ENCODE measurements at regions not wholly inside any gene's neighbourhood (a gene's known extent, or its start where the extent isn't known, plus 50 kb on each side); places are given as distances from the start of the nearest gene placed in this dataset.

- no peak for TF ChIP-seq CTCF (IDR thresholded peaks at IDR 0.05)
- WGBS, 2 donors = 83 to 90% methylated on average over 2 of the region's 2 CpGs
- intact Hi-C loops (cut with DNase I) = no loop called here
- no peak overlapping the region for H3K27ac ChIP-seq
- ATAC-seq = no peak
- no peak overlapping the region for H3K4me3 ChIP-seq
- H3K36me3 ChIP-seq = no peaks in the 10 kb centered on the region
- FAIRE-seq = no peak
- no peaks in the 10 kb centered on the region for H3K9me3 ChIP-seq
- no peaks in the 10 kb centered on the region for H3K27me3 ChIP-seq
- DNase-seq = no peak
- no peaks in the 10 kb centered on the region for H3K4me1 ChIP-seq
Observed at GRCh38 chr13:22569811-22570210, 611.0 kb upstream of the SGCG start.

- 63 to 76% methylated on average over 4 of the region's 4 CpGs for WGBS, 2 donors
- Histone ChIP-seq H3K27me3 (no peaks in the 10 kb centered on the region), H3K4me3 (no peak overlapping the region), H3K9me3 (no peaks in the 10 kb centered on the region), H3K36me3 (no peaks in the 10 kb centered on the region), H3K27ac (no peak overlapping the region), H3K4me1 (no peaks in the 10 kb centered on the region)
- intact Hi-C loops (cut with DNase I) = no loop called here
- DNase-seq (no peak), FAIRE-seq (no peak), ATAC-seq (no peak)
- TF ChIP-seq CTCF (IDR thresholded peaks at IDR 0.05) = no peak
Observed at GRCh38 chr13:22589880-22590279, 590.9 kb upstream of the SGCG start.

DNA sequence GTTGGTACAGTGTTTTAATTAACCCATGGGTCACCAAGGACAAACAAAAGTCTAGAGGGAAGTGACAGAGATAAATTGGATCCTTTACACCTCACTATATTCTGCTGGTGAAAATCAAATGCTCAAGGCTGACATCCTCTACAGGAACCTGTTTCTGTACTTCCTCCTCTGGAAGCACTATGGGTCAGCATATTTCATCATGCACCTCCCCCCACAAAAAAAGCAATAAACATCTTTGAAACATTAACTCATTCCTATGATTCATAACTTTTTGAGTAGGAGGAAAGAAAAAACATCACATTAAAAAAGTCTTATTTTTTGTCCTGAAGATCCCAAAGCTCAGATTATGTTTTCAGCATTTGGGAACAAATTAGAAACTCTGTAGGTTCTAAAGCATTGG, 588.3 kb upstream of the SGCG start:
- Histone ChIP-seq H3K27ac (no peak overlapping the region), H3K27me3 (no peaks in the 10 kb centered on the region), H3K9me3 (no peaks in the 10 kb centered on the region), H3K4me1 (no peaks in the 10 kb centered on the region), H3K4me3 (no peak overlapping the region), H3K36me3 (no peaks in the 10 kb centered on the region)
- TF ChIP-seq CTCF (IDR thresholded peaks at IDR 0.05) = no peak
- ATAC-seq = no peak
- intact Hi-C loops (cut with DNase I) = no loop called here
- FAIRE-seq = no peak
- no peak for DNase-seq

DNA sequence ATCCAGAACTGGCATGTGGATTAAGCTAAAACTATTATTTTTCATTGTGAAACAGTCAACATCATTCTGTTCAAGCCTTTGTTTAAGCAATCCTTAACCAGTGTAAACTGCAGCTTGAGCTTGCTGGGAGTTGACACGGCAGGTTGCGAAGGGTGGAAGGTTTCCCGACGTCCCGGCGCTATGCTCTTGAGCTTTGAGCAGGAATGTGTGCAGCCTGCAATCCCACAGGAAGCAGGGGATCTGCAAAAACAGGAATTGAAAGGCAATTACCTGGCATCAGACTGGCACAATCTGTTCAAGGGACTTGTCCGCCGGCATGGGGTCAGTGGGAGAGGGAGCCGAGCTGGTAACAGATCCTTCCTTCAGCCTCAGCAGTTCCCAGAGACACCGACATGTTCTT, 586.7 kb upstream of the SGCG start:
- H3K9me3 ChIP-seq = no peaks in the 10 kb centered on the region

More for the DNA sequence above, 586.7 kb upstream of the SGCG start:
- no peak for ATAC-seq
- TF ChIP-seq CTCF (IDR thresholded peaks at IDR 0.05) = no peak
- WGBS, 2 donors = 48 to 50% methylated on average over 10 of the region's 10 CpGs
- no peak overlapping the region for H3K4me3 ChIP-seq
- H3K36me3 ChIP-seq = no peaks in the 10 kb centered on the region
- H3K27me3 ChIP-seq = no peaks in the 10 kb centered on the region
- intact Hi-C loops (cut with DNase I) = no loop called here
- no peak overlapping the region for H3K27ac ChIP-seq
- FAIRE-seq = no peak
- no peak for DNase-seq
- H3K4me1 ChIP-seq = no peaks in the 10 kb centered on the region
